ENCODE measurements at regions not wholly inside any gene's neighbourhood (a gene's known extent, or its start where the extent isn't known, plus 50 kb on each side); places are given as distances from the start of the nearest gene placed in this dataset.

DNA sequence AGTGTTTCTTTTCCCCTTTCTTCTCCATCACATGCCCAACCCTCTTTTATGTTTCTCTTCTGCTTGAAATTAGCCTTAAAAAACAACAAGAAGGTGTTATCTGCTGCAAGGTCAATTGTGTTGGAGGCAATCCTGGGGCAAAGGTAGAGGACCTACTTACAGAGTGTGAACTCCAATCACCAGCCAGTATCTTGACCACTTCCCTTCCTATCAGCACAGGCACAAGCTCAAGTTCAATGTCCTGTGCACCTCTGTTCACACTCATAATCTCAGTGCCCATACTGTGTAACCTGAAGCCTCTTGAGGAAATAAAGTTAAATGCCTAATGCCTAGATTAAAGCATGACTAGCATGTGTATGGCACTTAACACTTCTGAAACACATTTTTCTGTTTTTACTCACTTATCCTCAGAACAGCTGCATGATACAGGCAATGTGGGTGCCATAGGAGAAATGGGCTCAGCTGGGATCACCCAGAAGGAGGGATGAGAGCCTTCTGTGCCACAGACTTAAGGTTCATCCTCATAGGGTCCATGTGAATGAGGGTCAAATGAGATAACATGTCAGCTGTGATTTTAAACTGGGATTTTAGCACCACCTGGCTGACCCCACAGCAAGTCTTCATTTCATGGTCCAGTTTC is 701.5 kb downstream of the BCL11A start:
- Histone ChIP-seq H3K27ac (ENCODE audit: low read length) (no peak overlapping the region), H3K36me3 (replicated peaks; ENCODE audit: low read depth, low read length) (no peaks in the 10 kb centered on the region), H3K9me3 (ENCODE audit: insufficient read depth, low read length) (no peaks in the 10 kb centered on the region), H3K4me1 (ENCODE audit: low read length) (peaks cover 7% of the 10 kb centered on the region), H3K9ac (ENCODE audit: low read length) (no peak overlapping the region), H3K79me2 (ENCODE audit: low read length) (no peaks in the 10 kb centered on the region), H3K4me2 (ENCODE audit: low read length) (no peak overlapping the region), H2AFZ (ENCODE audit: low read depth, low read length) (no peak overlapping the region), H3K4me3 (ENCODE audit: low read length) (no peak overlapping the region), H4K20me1 (ENCODE audit: insufficient read depth, low read length) (no peaks in the 10 kb centered on the region), H3K27me3 (ENCODE audit: low read depth, low read length) (no peaks in the 10 kb centered on the region)
- TF ChIP-seq EZH2phosphoT487 (IDR thresholded peaks at IDR 0.05; ENCODE audit: low read depth) = no peak
- TF ChIP-seq, protein P1, sequence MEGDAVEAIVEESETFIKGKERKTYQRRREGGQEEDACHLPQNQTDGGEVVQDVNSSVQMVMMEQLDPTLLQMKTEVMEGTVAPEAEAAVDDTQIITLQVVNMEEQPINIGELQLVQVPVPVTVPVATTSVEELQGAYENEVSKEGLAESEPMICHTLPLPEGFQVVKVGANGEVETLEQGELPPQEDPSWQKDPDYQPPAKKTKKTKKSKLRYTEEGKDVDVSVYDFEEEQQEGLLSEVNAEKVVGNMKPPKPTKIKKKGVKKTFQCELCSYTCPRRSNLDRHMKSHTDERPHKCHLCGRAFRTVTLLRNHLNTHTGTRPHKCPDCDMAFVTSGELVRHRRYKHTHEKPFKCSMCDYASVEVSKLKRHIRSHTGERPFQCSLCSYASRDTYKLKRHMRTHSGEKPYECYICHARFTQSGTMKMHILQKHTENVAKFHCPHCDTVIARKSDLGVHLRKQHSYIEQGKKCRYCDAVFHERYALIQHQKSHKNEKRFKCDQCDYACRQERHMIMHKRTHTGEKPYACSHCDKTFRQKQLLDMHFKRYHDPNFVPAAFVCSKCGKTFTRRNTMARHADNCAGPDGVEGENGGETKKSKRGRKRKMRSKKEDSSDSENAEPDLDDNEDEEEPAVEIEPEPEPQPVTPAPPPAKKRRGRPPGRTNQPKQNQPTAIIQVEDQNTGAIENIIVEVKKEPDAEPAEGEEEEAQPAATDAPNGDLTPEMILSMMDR (IDR thresholded peaks at IDR 0.05; ENCODE audit: low read depth, low read length) = no peak

DNA sequence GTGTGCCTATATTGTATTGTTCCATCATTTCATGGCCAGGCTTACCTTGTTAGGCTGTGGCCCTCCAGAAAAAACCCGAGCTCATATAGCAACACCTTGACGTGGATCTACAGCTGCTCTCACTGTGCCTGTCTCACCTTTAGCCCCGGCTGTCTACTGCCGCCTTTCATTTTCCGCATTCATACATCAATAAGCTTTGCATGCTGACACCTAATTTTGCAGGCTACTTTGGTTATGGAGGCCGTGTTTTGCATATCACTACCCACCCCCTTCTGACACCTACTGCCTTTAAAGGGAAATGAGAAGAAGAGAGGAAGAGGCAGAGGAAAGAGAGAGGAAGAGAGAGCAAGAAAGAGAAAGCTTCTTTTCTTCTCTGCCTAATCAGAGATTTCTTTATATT is 702.9 kb downstream of the BCL11A start:
- Histone ChIP-seq H3K4me1 (ENCODE audit: low read length) (peaks cover 5% of the 10 kb centered on the region), H4K20me1 (ENCODE audit: insufficient read depth, low read length) (no peaks in the 10 kb centered on the region), H3K9me3 (ENCODE audit: insufficient read depth, low read length) (no peaks in the 10 kb centered on the region), H3K27me3 (ENCODE audit: low read depth, low read length) (no peaks in the 10 kb centered on the region), H3K4me2 (ENCODE audit: low read length) (no peak overlapping the region), H3K36me3 (replicated peaks; ENCODE audit: low read depth, low read length) (no peaks in the 10 kb centered on the region), H2AFZ (ENCODE audit: low read depth, low read length) (no peak overlapping the region), H3K4me3 (ENCODE audit: low read length) (no peak overlapping the region), H3K9ac (ENCODE audit: low read length) (no peak overlapping the region), H3K27ac (ENCODE audit: low read length) (no peak overlapping the region), H3K79me2 (ENCODE audit: low read length) (no peaks in the 10 kb centered on the region)
- no peak for TF ChIP-seq EZH2phosphoT487 (IDR thresholded peaks at IDR 0.05; ENCODE audit: low read depth)
- TF ChIP-seq, protein P1 (IDR thresholded peaks at IDR 0.05; ENCODE audit: low read depth, low read length) = no peak

DNA sequence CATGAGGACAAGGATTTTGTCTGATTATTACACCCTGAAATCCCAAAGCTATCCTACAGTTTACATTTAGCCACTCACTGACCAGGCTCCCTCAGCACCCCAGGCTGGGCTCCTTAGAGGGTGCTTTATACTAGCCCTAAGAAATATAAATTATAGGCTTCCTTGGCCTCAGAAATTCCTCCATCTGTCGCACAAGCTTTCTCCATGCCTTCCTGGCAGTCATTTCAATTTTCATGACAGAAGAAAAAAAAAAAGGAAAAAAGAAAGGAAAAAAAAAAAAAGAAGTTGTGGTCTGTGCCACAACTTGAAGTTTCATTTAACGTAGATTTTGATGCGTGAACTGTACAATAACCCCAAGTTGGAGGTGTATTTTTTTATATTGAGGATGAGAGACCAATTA is 719.5 kb downstream of the BCL11A start:
- no peak overlapping the region for H2AFZ ChIP-seq (ENCODE audit: low read depth, low read length)
- H3K27me3 ChIP-seq (ENCODE audit: low read depth, low read length) = no peaks in the 10 kb centered on the region
- no peaks in the 10 kb centered on the region for H3K79me2 ChIP-seq (ENCODE audit: low read length)
- no peak overlapping the region for H3K9ac ChIP-seq (ENCODE audit: low read length)
- H3K4me3 ChIP-seq (ENCODE audit: low read length) = no peak overlapping the region
- no peaks in the 10 kb centered on the region for H3K4me1 ChIP-seq (ENCODE audit: low read length)
- H3K4me2 ChIP-seq (ENCODE audit: low read length) = no peak overlapping the region
- H4K20me1 ChIP-seq (ENCODE audit: insufficient read depth, low read length) = no peaks in the 10 kb centered on the region
- H3K36me3 ChIP-seq (replicated peaks; ENCODE audit: low read depth, low read length) = no peaks in the 10 kb centered on the region
- H3K27ac ChIP-seq (ENCODE audit: low read length) = no peak overlapping the region
- TF ChIP-seq EZH2phosphoT487 (IDR thresholded peaks at IDR 0.05; ENCODE audit: low read depth) = no peak
- TF ChIP-seq, protein P1 (IDR thresholded peaks at IDR 0.05; ENCODE audit: low read depth, low read length) = no peak
- no peaks in the 10 kb centered on the region for H3K9me3 ChIP-seq (ENCODE audit: insufficient read depth, low read length)

DNA sequence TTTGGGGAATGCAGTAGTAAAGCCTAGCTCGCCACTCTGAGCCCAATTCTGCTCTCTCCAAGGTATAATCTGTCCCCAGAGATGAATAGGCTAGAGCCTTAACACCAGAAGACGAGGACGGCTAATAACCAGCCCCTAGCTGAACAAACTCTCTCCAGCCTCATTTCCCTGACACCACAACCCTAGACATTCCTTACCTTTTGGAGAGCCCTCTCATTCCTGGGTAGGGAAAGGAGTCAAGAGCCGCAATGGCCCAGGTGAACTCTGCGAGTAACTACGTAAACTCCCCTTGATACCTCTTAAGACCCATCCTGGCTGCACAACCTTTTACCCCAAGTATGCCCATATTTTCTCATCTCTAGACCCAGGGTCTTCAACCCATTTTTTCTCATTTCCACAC is 722.9 kb downstream of the BCL11A start:
- Histone ChIP-seq H3K4me3 (ENCODE audit: low read length) (no peak overlapping the region), H3K4me1 (ENCODE audit: low read length) (no peaks in the 10 kb centered on the region)
- no peak for TF ChIP-seq EZH2phosphoT487 (IDR thresholded peaks at IDR 0.05; ENCODE audit: low read depth)
- TF ChIP-seq, protein P1 (IDR thresholded peaks at IDR 0.05; ENCODE audit: low read depth, low read length) = no peak

More for the DNA sequence above, 722.9 kb downstream of the BCL11A start:
- Histone ChIP-seq H3K79me2 (ENCODE audit: low read length) (no peaks in the 10 kb centered on the region), H2AFZ (ENCODE audit: low read depth, low read length) (no peak overlapping the region), H3K27ac (ENCODE audit: low read length) (no peak overlapping the region), H3K4me2 (ENCODE audit: low read length) (no peak overlapping the region), H3K36me3 (replicated peaks; ENCODE audit: low read depth, low read length) (no peaks in the 10 kb centered on the region), H3K9me3 (ENCODE audit: insufficient read depth, low read length) (no peaks in the 10 kb centered on the region), H4K20me1 (ENCODE audit: insufficient read depth, low read length) (no peaks in the 10 kb centered on the region), H3K9ac (ENCODE audit: low read length) (no peak overlapping the region), H3K27me3 (ENCODE audit: low read depth, low read length) (no peaks in the 10 kb centered on the region)

Measured in OCI-LY3 (cell line).